Loucy (cell line): ENCODE measurements at regions not wholly inside any gene's neighbourhood (a gene's known extent, or its start where the extent isn't known, plus 50 kb on each side); places are given as distances from the start of the nearest gene placed in this dataset.

Experiments
- EZH2phosphoT487 ChIP-seq: fragments of 200-600 bp; IDR thresholded peaks from 2 replicates; pipeline ENCODE4 v1.6.1; 2018; ENCODE audit warnings: antibody characterized with exemption, mild to moderate bottlenecking, moderate library complexity, borderline replicate concordance
- TF ChIP-seq, protein P1 (sequence below): fragments of 200-600 bp; sonication (generic); conservative IDR thresholded peaks from 2 replicates; pipeline ENCODE4 v1.5.1; 2014; ENCODE audit warnings: mild to moderate bottlenecking, antibody characterized with exemption, low read length

GRCh38 chr13:29713839-29714238, 118.4 kb upstream of the SLC7A1 start:
- TF ChIP-seq, protein P1, sequence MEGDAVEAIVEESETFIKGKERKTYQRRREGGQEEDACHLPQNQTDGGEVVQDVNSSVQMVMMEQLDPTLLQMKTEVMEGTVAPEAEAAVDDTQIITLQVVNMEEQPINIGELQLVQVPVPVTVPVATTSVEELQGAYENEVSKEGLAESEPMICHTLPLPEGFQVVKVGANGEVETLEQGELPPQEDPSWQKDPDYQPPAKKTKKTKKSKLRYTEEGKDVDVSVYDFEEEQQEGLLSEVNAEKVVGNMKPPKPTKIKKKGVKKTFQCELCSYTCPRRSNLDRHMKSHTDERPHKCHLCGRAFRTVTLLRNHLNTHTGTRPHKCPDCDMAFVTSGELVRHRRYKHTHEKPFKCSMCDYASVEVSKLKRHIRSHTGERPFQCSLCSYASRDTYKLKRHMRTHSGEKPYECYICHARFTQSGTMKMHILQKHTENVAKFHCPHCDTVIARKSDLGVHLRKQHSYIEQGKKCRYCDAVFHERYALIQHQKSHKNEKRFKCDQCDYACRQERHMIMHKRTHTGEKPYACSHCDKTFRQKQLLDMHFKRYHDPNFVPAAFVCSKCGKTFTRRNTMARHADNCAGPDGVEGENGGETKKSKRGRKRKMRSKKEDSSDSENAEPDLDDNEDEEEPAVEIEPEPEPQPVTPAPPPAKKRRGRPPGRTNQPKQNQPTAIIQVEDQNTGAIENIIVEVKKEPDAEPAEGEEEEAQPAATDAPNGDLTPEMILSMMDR: peak; percentile 72
- TF ChIP-seq EZH2phosphoT487: no peak
